Body of pancreas (tissue), 4 donors: ENCODE measurements at regions not wholly inside any gene's neighbourhood (a gene's known extent, or its start where the extent isn't known, plus 50 kb on each side); places are given as distances from the start of the nearest gene placed in this dataset.

Experiments
- ATAC-seq: fragments of 150-250 bp; one replicate; pipeline ENCODE4 v1.9.1; 2016
- DNase-seq, 4 donors: peaks; one replicate each; pipeline ENCODE4 v3.0.0-alpha.2; 2019
- H3K27ac ChIP-seq, 4 donors: fragments of 200-600 bp; sonication (generic); 1 replicate in 3 of 4; 2 replicates in 1 of 4; pipeline versions ENCODE4 v1.5.1 to v1.6.1; 2016 to 2019; ENCODE audit warnings: mild to moderate bottlenecking in 1 of 4, mixed read lengths in 1 of 4, moderate library complexity in 1 of 4
- H3K27me3 ChIP-seq, 2 donors: fragments of 200-600 bp; sonication (generic); one replicate each; pipeline ENCODE4 v1.6.0; 2016; ENCODE audit warnings: mild to moderate bottlenecking in 1 of 2
- H3K36me3 ChIP-seq, 2 donors: fragments of 200-600 bp; sonication (generic); replicated peaks in 1 of 2; 2 replicates each; pipeline ENCODE4 v1.5.1; 2016; ENCODE audit warnings: low read depth in 2 of 2; ENCODE audit not compliant: insufficient read depth in 1 of 2
- H3K4me1 ChIP-seq: fragments of 200-600 bp; sonication (generic); one replicate; pipeline ENCODE4 v1.6.0; 2016
- H3K4me3 ChIP-seq, 2 donors: fragments of 200-600 bp; sonication (generic); 1 replicate in 1 of 2; 2 replicates in 1 of 2; pipeline ENCODE4 v1.5.1; 2016 to 2019
- H3K9me3 ChIP-seq, 3 donors: fragments of 200-600 bp; sonication (generic); 1 replicate in 2 of 3; 2 replicates in 1 of 3; pipeline ENCODE4 v1.5.1; 2016
- CTCF ChIP-seq, 7 experiments: fragments of 450-650 bp in 4 of 7; fragments of 200-600 bp in 3 of 7; sonication (generic) in 3 of 7; IDR thresholded peaks; one replicate each; pipeline ENCODE4 v1.5.1; 2016 to 2019; ENCODE audit warnings: antibody characterized with exemption in 7 of 7
- POLR2A ChIP-seq, 3 donors: fragments of 450-650 bp; IDR thresholded peaks; one replicate each; pipeline ENCODE4 v1.6.1; 2016; ENCODE audit warnings: antibody characterized with exemption in 3 of 3, mild to moderate bottlenecking in 2 of 3
- WGBS, 2 donors: methylation state at CpG; one replicate each; pipeline ENCODE4 v1.1.5; 2017; 5-methylcytosine and 5-hydroxymethylcytosine counted together
- intact Hi-C: fragments of 100-400 bp; cut with DNase I; formaldehyde crosslinking; loops from one replicate; pipeline ENCODE4 v1.15.1; 2023

GRCh38 chr2:174660984-174661675 is 63.5 kb upstream of the WIPF1 start:
- TF ChIP-seq POLR2A (IDR thresholded peaks at IDR 0.05) (no peak), CTCF (IDR thresholded peaks at IDR 0.05) (no peak)
- no peak overlapping the region for H3K27ac ChIP-seq
- no peak for ATAC-seq
- H3K27me3 ChIP-seq = no peaks in the 10 kb centered on the region
- WGBS, 2 donors = 81 to 84% methylated on average over 7 to 9 of the region's 9 CpGs
- H3K9me3 ChIP-seq = no peaks in the 10 kb centered on the region
- intact Hi-C loops = no loop called here
- no peaks in the 10 kb centered on the region for H3K36me3 ChIP-seq
- no peak for DNase-seq
- no peaks in the 10 kb centered on the region for H3K4me1 ChIP-seq
- H3K4me3 ChIP-seq = no peak overlapping the region

- no peak overlapping the region for H3K27ac ChIP-seq
- no peak for TF ChIP-seq POLR2A (IDR thresholded peaks at IDR 0.05)
- no peak for TF ChIP-seq CTCF (IDR thresholded peaks at IDR 0.05)
- no peaks in the 10 kb centered on the region for H3K9me3 ChIP-seq
- intact Hi-C loops = no loop called here
- ATAC-seq (no peak), DNase-seq (no peak)
- no peaks in the 10 kb centered on the region for H3K27me3 ChIP-seq
- 83 to 86% methylated on average over 7 of the region's 7 CpGs for WGBS, 2 donors
- H3K4me1 ChIP-seq = no peaks in the 10 kb centered on the region
- H3K4me3 ChIP-seq = no peak overlapping the region
- no peaks in the 10 kb centered on the region for H3K36me3 ChIP-seq
These were observed 61.7 kb upstream of the WIPF1 start for GRCh38 chr2:174659069-174659900.

GRCh38 chr2:174656676-174657176 is 59.1 kb upstream of the WIPF1 start:
- Histone ChIP-seq H3K27ac (no peak overlapping the region), H3K27me3 (no peaks in the 10 kb centered on the region), H3K9me3 (no peaks in the 10 kb centered on the region), H3K4me1 (no peaks in the 10 kb centered on the region), H3K4me3 (no peak overlapping the region), H3K36me3 (no peaks in the 10 kb centered on the region)
- DNase-seq (no peak), ATAC-seq (no peak)
- TF ChIP-seq POLR2A (IDR thresholded peaks at IDR 0.05) (no peak), CTCF (IDR thresholded peaks at IDR 0.05) (no peak)
- intact Hi-C loops = no loop called here

- no peak overlapping the region for H3K27ac ChIP-seq
- TF ChIP-seq POLR2A (IDR thresholded peaks at IDR 0.05) = no peak
- no peak for TF ChIP-seq CTCF (IDR thresholded peaks at IDR 0.05)
- H3K4me1 ChIP-seq = no peaks in the 10 kb centered on the region
- no peak for DNase-seq
- no peak overlapping the region for H3K4me3 ChIP-seq
- no peaks in the 10 kb centered on the region for H3K27me3 ChIP-seq
- H3K9me3 ChIP-seq = no peaks in the 10 kb centered on the region
- intact Hi-C loops = no loop called here
- no peaks in the 10 kb centered on the region for H3K36me3 ChIP-seq
- ATAC-seq = no peak
These were observed 58.4 kb upstream of the WIPF1 start for GRCh38 chr2:174656035-174656434.
